Right lobe of liver (tissue), 6 donors: ENCODE measurements at regions not wholly inside any gene's neighbourhood (a gene's known extent, or its start where the extent isn't known, plus 50 kb on each side); places are given as distances from the start of the nearest gene placed in this dataset.

Experiments used
- ATAC-seq, 4 donors: fragments of 200-7000 bp; cut with Tn5 transposase; one replicate each; pipeline ENCODE4 v1.9.1; 2020; ENCODE audit warnings: mild to moderate bottlenecking in 4 of 4, moderate library complexity in 4 of 4
- DNase-seq, 3 donors: peaks; one replicate each; pipeline ENCODE4 v3.0.0-alpha.2; 2020
- H3K27ac ChIP-seq, 3 donors: fragments of 200-600 bp; one replicate each; pipeline ENCODE4 v1.8.0; 2022
- H3K27me3 ChIP-seq, 2 donors: fragments of 200-600 bp; one replicate each; pipeline ENCODE4 v1.8.0; 2022
- H3K36me3 ChIP-seq, 4 donors: fragments of 200-600 bp; sonication (generic) in 1 of 4; one replicate each; pipeline versions ENCODE4 v1.5.1 to v1.8.0; 2017 to 2022; ENCODE audit warnings: control low read depth in 1 of 4
- H3K4me1 ChIP-seq, 4 donors: fragments of 200-600 bp; sonication (generic) in 1 of 4; one replicate each; pipeline versions ENCODE4 v1.5.1 to v1.8.0; 2017 to 2022; ENCODE audit warnings: control low read depth in 1 of 4
- H3K4me3 ChIP-seq, 3 donors: fragments of 200-600 bp; one replicate each; pipeline ENCODE4 v1.8.0; 2022
- H3K9me3 ChIP-seq, 4 donors: fragments of 200-600 bp; sonication (generic) in 1 of 4; one replicate each; pipeline versions ENCODE4 v1.5.1 to v1.8.0; 2017 to 2022; ENCODE audit warnings: control low read depth in 1 of 4
- POLR2A ChIP-seq: fragments of 450-650 bp; IDR thresholded peaks from one replicate; pipeline ENCODE4 v1.6.1; 2017; ENCODE audit warnings: antibody characterized with exemption, mild to moderate bottlenecking
- WGBS: methylation state at CpG from one replicate; pipeline ENCODE4 v1.1.6; 2018; ENCODE audit warnings: low coverage, low lambda C conversion rate; ENCODE audit not compliant: insufficient coverage; ENCODE audit errors: missing lambda C conversion rate; 5-methylcytosine and 5-hydroxymethylcytosine counted together
- intact Hi-C, 2 donors: fragments of 100-400 bp; cut with DNase I; formaldehyde crosslinking; loops; one replicate each; pipeline versions ENCODE4 v1.11.2 to v1.14.1; 2022
- TF ChIP-seq, protein P1 (sequence below), 4 donors: fragments of 200-600 bp in 3 of 4; fragments of 450-650 bp in 1 of 4; IDR thresholded peaks; one replicate each; pipeline versions ENCODE4 v1.5.1 to v1.8.0; 2016 to 2022; ENCODE audit warnings: antibody characterized with exemption in 4 of 4, mild to moderate bottlenecking in 2 of 4
- donor health status: DM: no; HTN: yes; CAD: no.
- donor health status: DM: no; HTN: no; CAD: no.
- donor health status: DM: no; HTN: no; CAD: no.
- donor health status: DM: no; HTN: yes; CAD: no.
- donor health status: DM: no; HTN: yes; CAD: no.

DNA sequence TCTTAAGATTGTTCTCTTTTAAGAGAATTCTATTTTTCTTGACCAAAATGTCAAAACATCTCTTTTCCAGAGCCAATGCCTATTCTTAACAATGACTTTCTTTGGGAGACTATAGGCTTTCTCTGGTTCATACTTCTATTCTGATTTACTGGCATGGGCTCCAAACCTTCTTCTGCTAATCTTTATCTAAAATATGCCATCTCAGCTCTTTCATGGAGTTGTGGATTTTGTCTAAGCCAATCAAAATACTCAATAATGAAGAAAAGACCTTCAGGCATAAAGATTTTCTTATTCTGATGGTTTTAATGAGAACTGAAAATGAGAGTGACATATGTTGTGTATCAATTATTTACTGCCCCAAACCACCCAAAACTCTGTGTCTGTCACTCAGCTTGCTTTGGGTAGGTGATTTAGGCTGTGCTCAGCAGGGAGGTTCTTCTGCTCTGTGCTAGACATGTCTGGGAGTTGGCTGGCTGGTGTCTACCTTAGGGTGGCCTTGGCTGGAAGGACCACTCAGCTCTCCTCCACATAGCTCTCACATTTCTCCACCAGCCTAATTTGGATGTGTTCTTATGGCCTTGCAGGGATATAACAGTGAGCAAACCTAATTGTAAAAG lies 270.8 kb downstream of the PRDM2 start:
- Histone ChIP-seq H3K4me3 (no peak overlapping the region), H3K36me3 (no peaks in the 10 kb centered on the region), H3K27ac (no peak overlapping the region), H3K4me1 (no peaks in the 10 kb centered on the region), H3K9me3 (peaks cover 0 to 3% (median 0%) of the 10 kb centered on the region in 4 donors), H3K27me3 (no peaks in the 10 kb centered on the region)
- TF ChIP-seq POLR2A = no peak
- TF ChIP-seq, protein P1, sequence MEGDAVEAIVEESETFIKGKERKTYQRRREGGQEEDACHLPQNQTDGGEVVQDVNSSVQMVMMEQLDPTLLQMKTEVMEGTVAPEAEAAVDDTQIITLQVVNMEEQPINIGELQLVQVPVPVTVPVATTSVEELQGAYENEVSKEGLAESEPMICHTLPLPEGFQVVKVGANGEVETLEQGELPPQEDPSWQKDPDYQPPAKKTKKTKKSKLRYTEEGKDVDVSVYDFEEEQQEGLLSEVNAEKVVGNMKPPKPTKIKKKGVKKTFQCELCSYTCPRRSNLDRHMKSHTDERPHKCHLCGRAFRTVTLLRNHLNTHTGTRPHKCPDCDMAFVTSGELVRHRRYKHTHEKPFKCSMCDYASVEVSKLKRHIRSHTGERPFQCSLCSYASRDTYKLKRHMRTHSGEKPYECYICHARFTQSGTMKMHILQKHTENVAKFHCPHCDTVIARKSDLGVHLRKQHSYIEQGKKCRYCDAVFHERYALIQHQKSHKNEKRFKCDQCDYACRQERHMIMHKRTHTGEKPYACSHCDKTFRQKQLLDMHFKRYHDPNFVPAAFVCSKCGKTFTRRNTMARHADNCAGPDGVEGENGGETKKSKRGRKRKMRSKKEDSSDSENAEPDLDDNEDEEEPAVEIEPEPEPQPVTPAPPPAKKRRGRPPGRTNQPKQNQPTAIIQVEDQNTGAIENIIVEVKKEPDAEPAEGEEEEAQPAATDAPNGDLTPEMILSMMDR (IDR thresholded peaks at IDR 0.05) = no peak
- DNase-seq = no peak
- intact Hi-C loops = no loop called here
- ATAC-seq = no peak

DNA sequence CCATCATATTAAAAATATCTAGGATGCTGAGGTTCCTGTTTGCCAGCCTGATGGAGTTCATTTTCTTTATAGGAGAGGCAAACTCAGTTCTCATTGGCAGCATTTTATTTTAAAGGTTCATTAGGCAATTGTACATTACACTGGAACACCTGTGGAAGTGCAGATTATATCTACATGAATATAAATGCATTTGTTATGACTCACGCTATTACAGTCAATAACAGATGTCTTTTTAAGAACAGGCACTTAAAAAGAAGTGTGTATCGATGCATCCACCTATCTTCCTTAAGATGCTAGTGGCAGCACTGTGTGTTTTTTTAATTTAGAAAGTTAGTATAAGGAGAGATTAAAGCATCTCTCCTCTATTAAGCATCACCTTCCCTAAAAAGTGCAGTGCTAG lies 276.5 kb downstream of the PRDM2 start:
- TF ChIP-seq, protein P1 (IDR thresholded peaks at IDR 0.05) = no peak
- no peak for TF ChIP-seq POLR2A

DNA sequence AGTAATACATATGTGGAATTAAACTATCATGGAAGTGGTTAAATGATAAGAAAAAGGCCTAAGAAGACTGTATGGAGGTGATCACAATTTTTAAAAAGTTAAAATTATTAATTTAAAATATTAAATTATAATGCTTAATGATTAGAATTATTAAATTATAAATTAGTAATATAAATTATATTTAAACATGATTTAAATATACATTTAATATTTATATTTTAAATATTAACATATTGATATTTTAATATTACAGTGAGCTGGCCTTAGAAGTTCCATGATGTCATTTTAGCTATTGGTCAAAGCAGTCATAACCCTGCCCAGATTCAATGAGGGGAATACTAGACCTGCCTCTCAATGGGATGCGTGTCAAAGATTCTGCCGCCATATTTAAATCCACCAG lies 281.2 kb downstream of the PRDM2 start:
- Histone ChIP-seq H3K27me3 (no peaks in the 10 kb centered on the region), H3K9me3 (no peaks in the 10 kb centered on the region), H3K27ac (no peak overlapping the region), H3K36me3 (no peaks in the 10 kb centered on the region), H3K4me3 (no peak overlapping the region), H3K4me1 (no peaks in the 10 kb centered on the region)
- intact Hi-C loops = no loop called here
- DNase-seq (no peak), ATAC-seq (no peak)
- TF ChIP-seq, protein P1 (IDR thresholded peaks at IDR 0.05) = no peak
- no peak for TF ChIP-seq POLR2A
- WGBS = 88% methylated on average over 2 of the region's 2 CpGs

More for the DNA sequence above, 276.5 kb downstream of the PRDM2 start:
- intact Hi-C loops = no loop called here
- Histone ChIP-seq H3K27ac (no peak overlapping the region), H3K27me3 (no peaks in the 10 kb centered on the region), H3K4me1 (no peaks in the 10 kb centered on the region), H3K9me3 (no peaks in the 10 kb centered on the region), H3K36me3 (no peaks in the 10 kb centered on the region), H3K4me3 (no peak overlapping the region)
- 65% methylated on average over 2 of the region's 2 CpGs for WGBS
- ATAC-seq = no peak
- DNase-seq = no peak

DNA sequence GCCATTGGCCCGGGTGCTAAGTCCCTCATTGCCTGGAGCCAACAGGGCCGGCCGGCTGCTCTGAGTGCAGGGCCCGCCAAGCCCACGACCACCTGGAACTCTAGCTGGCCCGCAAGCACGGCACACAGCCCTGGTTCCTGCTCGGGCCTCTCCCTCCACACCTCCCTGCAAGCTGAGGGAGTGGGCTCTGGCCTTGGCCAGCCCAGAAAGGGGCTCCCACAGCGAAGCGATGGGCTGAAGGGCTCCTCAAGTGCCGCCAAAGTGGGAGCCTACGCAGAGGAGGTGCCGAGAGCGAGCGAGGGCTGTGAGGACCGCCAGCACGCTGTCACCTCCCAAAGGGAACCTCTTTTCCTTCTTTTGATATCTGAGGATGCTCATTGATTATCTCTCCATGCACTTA lies 283.4 kb downstream of the PRDM2 start:
- no peaks in the 10 kb centered on the region for H3K27me3 ChIP-seq
- no peak overlapping the region for H3K4me3 ChIP-seq
- 88% methylated on average over 8 of the region's 17 CpGs for WGBS
- TF ChIP-seq, protein P1 (IDR thresholded peaks at IDR 0.05) = no peak
- no peak for TF ChIP-seq POLR2A
- intact Hi-C loops = no loop called here
- ATAC-seq = no peak
- no peak for DNase-seq
- no peaks in the 10 kb centered on the region for H3K9me3 ChIP-seq
- no peaks in the 10 kb centered on the region for H3K4me1 ChIP-seq
- no peaks in the 10 kb centered on the region for H3K36me3 ChIP-seq
- no peak overlapping the region for H3K27ac ChIP-seq

DNA sequence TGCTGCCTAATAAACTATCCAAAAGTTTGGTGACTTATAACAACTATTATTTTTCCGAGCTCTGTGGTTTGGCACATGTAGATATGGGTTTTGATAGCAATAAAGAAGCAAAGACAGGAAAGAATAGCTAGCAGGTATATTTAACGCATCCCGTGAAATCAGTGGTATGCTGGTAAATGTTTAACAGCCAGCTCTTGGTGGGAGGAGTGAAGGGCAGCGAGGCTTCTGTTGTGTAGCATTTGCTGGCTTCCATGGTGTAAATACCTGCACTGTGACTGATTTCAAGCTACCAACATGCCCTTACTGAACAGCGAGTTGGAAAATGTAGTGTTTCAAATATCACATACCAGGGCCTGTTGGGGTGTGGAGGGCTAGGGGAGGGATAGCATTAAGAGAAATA lies 291.0 kb downstream of the PRDM2 start:
- H3K27ac ChIP-seq = no peak overlapping the region
- H3K4me1 ChIP-seq = no peaks in the 10 kb centered on the region
- no peak for TF ChIP-seq POLR2A
- TF ChIP-seq, protein P1 (IDR thresholded peaks at IDR 0.05) = no peak
- H3K4me3 ChIP-seq = no peak overlapping the region
- ATAC-seq (no peak), DNase-seq (no peak)
- intact Hi-C loops = no loop called here
- H3K9me3 ChIP-seq = no peaks in the 10 kb centered on the region
- no peaks in the 10 kb centered on the region for H3K36me3 ChIP-seq
- no peaks in the 10 kb centered on the region for H3K27me3 ChIP-seq
- WGBS = 31% methylated on average over 5 of the region's 5 CpGs
